Prostate gland (tissue), 2 donors: ENCODE measurements at regions not wholly inside any gene's neighbourhood (a gene's known extent, or its start where the extent isn't known, plus 50 kb on each side); places are given as distances from the start of the nearest gene placed in this dataset.

Experiments used
- DNase-seq: peaks from one replicate; pipeline ENCODE4 v3.0.0-alpha.2; 2019; ENCODE audit warnings: low spot score
- H3K27ac ChIP-seq, 2 donors: fragments of 200-600 bp; sonication (generic); 2 replicates each; pipeline ENCODE4 v1.5.1; 2017 to 2019
- H3K27me3 ChIP-seq: fragments of 200-600 bp; sonication (generic); replicated peaks from 2 replicates; pipeline ENCODE4 v1.5.1; 2019; ENCODE audit not compliant: insufficient read depth
- H3K36me3 ChIP-seq, 2 donors: fragments of 200-600 bp; sonication (generic); 1 replicate in 1 of 2; 2 replicates in 1 of 2; pipeline versions ENCODE4 v1.5.1 to v1.8.1; 2017 to 2019
- H3K4me1 ChIP-seq: fragments of 200-600 bp; sonication (generic); replicated peaks from 2 replicates; pipeline ENCODE4 v1.5.1; 2019
- H3K4me3 ChIP-seq, 2 donors: fragments of 200-600 bp; sonication (generic); 2 replicates each; pipeline ENCODE4 v1.5.1; 2017 to 2019
- H3K9me3 ChIP-seq: fragments of 200-600 bp; sonication (generic); 2 replicates; pipeline ENCODE4 v1.5.1; 2017
- POLR2A ChIP-seq: fragments of 450-650 bp; IDR thresholded peaks from one replicate; pipeline ENCODE4 v1.6.1; 2016; ENCODE audit warnings: antibody characterized with exemption, mild to moderate bottlenecking
- POLR2AphosphoS5 ChIP-seq: sonication (generic); formaldehyde crosslinking; IDR thresholded peaks from one replicate; pipeline ENCODE4 v1.6.1; 2017; ENCODE audit warnings: antibody characterized with exemption
- WGBS: methylation state at CpG from one replicate; pipeline ENCODE4 v1.1.5; 2018; 5-methylcytosine and 5-hydroxymethylcytosine counted together
- intact Hi-C: fragments of 100-400 bp; cut with DNase I; formaldehyde crosslinking; loops from one replicate; pipeline ENCODE4 v1.14.2; 2022
- TF ChIP-seq, protein P1 (sequence below), 4 experiments: fragments of 200-600 bp in 2 of 4; fragments of 450-650 bp in 2 of 4; sonication (generic) in 2 of 4; IDR thresholded peaks; 1 replicate in 3 of 4; 2 replicates in 1 of 4; pipeline ENCODE4 v1.5.1; 2016 to 2019; ENCODE audit warnings: antibody characterized with exemption in 4 of 4, mild to moderate bottlenecking in 2 of 4, moderate library complexity in 2 of 4

DNA sequence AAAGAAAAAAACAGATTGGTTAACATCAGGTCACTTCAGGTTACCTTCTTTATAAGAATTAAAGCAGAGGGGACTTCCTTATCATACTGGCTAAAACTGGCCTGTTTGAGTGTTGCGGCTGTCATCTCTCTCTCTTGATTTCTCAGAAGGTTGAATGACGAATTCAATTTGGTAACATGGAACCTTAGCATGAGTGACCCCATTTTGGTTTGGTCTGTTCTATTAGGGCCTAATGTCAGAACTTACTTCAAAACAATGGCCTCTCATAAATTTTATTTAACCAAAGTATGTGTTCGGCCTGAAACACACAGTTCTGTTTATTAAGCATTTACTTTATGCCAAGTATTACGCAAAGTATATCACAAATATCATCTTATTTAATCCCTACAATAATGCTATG, 147.5 kb downstream of the CAAP1 start:
- no peak for DNase-seq
- intact Hi-C loops: no loop called here

DNA sequence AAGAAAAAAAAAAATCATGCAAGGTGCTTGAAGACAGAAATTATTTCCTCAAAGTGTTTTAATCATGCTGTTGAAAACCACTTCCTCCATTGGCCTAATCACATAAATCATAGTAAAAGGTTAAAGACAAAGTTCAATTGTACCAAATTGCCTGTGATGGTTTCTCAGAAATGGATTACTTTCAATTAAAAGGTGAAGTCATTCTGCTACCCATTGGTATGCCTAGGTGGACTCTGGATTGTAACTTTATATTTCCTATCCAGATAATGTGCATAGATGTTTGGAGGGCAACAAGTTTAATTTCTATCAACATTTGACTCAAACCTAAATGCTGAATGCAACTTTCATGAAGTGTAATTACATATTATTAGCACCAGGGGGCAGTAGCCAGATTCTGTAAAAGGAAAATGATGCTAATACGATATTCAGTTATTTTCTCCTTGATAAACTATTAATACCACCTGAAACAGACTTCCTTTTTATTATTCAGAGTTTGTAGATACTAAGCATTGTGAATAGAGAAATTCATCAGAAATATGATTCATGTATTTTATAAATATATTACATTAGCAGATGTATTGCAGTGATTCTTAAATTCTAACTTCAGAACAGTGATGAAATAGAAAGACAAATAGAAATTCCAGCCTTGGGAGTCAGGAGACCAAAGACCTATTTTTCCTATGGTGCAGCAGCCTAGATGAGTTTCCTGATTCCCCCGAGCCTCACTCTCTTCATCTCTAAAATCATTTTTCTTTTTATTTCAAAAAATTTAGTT, 148.2 kb downstream of the CAAP1 start:
- Histone ChIP-seq H3K36me3 (no peaks in the 10 kb centered on the region), H3K4me1 (no peaks in the 10 kb centered on the region), H3K4me3 (no peak overlapping the region), H3K9me3 (no peaks in the 10 kb centered on the region), H3K27me3 (no peaks in the 10 kb centered on the region), H3K27ac (no peak overlapping the region)
- TF ChIP-seq POLR2AphosphoS5: no peak
- TF ChIP-seq, protein P1, sequence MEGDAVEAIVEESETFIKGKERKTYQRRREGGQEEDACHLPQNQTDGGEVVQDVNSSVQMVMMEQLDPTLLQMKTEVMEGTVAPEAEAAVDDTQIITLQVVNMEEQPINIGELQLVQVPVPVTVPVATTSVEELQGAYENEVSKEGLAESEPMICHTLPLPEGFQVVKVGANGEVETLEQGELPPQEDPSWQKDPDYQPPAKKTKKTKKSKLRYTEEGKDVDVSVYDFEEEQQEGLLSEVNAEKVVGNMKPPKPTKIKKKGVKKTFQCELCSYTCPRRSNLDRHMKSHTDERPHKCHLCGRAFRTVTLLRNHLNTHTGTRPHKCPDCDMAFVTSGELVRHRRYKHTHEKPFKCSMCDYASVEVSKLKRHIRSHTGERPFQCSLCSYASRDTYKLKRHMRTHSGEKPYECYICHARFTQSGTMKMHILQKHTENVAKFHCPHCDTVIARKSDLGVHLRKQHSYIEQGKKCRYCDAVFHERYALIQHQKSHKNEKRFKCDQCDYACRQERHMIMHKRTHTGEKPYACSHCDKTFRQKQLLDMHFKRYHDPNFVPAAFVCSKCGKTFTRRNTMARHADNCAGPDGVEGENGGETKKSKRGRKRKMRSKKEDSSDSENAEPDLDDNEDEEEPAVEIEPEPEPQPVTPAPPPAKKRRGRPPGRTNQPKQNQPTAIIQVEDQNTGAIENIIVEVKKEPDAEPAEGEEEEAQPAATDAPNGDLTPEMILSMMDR (IDR thresholded peaks at IDR 0.05): peak; percentile 63 to 82 (median 70)
- WGBS: 42% methylated on average over 2 of the region's 2 CpGs
- intact Hi-C loops: loop anchor here (5.0 kb wide), 1 partner anchor 233 kb away; no protein-coding TSS in a partner anchor
- DNase-seq: no peak

More for the DNA sequence above, 147.5 kb downstream of the CAAP1 start:
- no peak overlapping the region for H3K4me3 ChIP-seq
- TF ChIP-seq POLR2A (no peak), POLR2AphosphoS5 (no peak)
- TF ChIP-seq, protein P1 (IDR thresholded peaks at IDR 0.05): no peak
- no peaks in the 10 kb centered on the region for H3K4me1 ChIP-seq
- H3K36me3 ChIP-seq: no peaks in the 10 kb centered on the region
- no peak overlapping the region for H3K27ac ChIP-seq
- 94% methylated on average over 4 of the region's 4 CpGs for WGBS
- no peaks in the 10 kb centered on the region for H3K27me3 ChIP-seq
- no peaks in the 10 kb centered on the region for H3K9me3 ChIP-seq

DNA sequence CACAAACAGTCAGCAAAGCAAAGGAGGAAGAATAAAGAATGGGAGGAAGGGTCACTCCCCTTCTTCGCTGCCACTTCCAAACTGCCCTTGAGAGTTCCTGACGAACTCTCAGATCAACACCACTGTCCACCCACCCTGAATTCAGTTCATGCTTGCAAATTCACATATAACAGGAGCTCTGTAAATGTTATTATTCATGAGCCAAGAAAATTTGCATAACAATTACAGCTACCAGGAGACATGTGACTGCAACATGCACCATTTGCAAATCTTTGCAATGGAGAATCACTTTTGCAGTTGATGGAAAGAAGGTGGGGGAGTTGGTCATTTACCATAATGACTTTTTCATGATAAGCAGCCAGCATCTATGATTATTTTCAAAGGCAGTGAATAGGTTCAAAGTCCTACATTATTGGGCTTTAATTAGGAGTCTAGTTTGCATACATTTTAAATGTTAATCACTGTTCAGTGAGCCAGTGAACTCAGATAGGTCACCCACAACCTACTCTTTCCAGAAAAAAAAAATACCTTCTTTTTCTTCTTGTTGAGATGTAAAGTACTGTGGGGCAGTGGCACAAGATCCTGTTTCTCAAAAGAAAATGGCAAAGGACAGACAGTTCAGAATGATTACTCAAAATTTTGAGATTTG, 149.7 kb downstream of the CAAP1 start:
- TF ChIP-seq POLR2A: no peak
- TF ChIP-seq, protein P1 (IDR thresholded peaks at IDR 0.05): no peak
- TF ChIP-seq POLR2AphosphoS5: no peak
- Histone ChIP-seq H3K36me3 (no peaks in the 10 kb centered on the region), H3K4me1 (no peaks in the 10 kb centered on the region), H3K27ac (no peak overlapping the region), H3K27me3 (no peaks in the 10 kb centered on the region), H3K9me3 (no peaks in the 10 kb centered on the region), H3K4me3 (no peak overlapping the region)
- intact Hi-C loops: loop anchor here (5.0 kb wide), 1 partner anchor 234 kb away; no protein-coding TSS in a partner anchor
- WGBS: 44% methylated on average over 2 of the region's 2 CpGs
- no peak for DNase-seq

DNA sequence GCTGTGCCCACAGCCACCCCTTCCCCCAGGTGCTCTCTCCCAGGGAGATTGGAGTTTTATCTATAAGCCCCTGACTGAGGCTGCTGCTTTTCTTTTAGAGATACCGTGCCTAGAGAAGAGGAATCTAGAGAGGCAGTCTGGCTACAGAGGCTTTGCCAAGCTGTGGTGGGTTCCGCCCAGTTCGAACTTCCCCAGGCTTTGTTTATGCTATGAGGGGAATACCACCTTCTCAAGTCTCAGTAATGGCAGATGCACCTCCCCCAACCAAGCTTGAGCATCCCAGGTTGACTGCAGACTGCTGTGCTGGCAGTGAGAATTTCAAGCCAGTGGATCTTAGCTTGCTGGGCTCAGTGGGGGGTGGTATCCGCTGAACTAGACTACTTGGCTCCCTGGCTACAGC, 157.4 kb downstream of the CAAP1 start:
- H3K9me3 ChIP-seq: no peaks in the 10 kb centered on the region
- no peak for TF ChIP-seq POLR2AphosphoS5
- TF ChIP-seq, protein P1 (IDR thresholded peaks at IDR 0.05): no peak
- no peak for TF ChIP-seq POLR2A
- no peaks in the 10 kb centered on the region for H3K4me1 ChIP-seq
- H3K4me3 ChIP-seq: no peak overlapping the region
- no peaks in the 10 kb centered on the region for H3K27me3 ChIP-seq
- no peaks in the 10 kb centered on the region for H3K36me3 ChIP-seq
- intact Hi-C loops: no loop called here
- 84% methylated on average over 4 of the region's 4 CpGs for WGBS
- DNase-seq: no peak
- no peak overlapping the region for H3K27ac ChIP-seq
